Thoracic aorta (tissue), 2 donors: ENCODE measurements at regions not wholly inside any gene's neighbourhood (a gene's known extent, or its start where the extent isn't known, plus 50 kb on each side); places are given as distances from the start of the nearest gene placed in this dataset.
"Not testable (repeated sequence)": the region's sequence is repeated elsewhere in the genome, so short reads cannot be mapped to it uniquely, and the experiment has no call there.

ENCODE experiments used
- ATAC-seq: fragments of 150-250 bp; one replicate; pipeline ENCODE4 v1.8.0; 2017; ENCODE audit warnings: low read depth; ENCODE audit not compliant: insufficient number of reproducible peaks, low FRiP score
- DNase-seq: peaks from one replicate; pipeline ENCODE4 v3.0.0-alpha.2; 2020; ENCODE audit warnings: low spot score
- H3K27ac ChIP-seq, 2 donors: fragments of 200-600 bp; sonication (generic); 1 replicate in 1 of 2; 2 replicates in 1 of 2; pipeline ENCODE4 v1.5.1; 2016; ENCODE audit warnings: mild to moderate bottlenecking in 2 of 2, moderate library complexity in 2 of 2
- H3K27me3 ChIP-seq: fragments of 200-600 bp; sonication (generic); replicated peaks from 2 replicates; pipeline ENCODE4 v1.6.0; 2016; ENCODE audit warnings: mild to moderate bottlenecking; ENCODE audit not compliant: insufficient read depth
- H3K36me3 ChIP-seq: fragments of 200-600 bp; sonication (generic); one replicate; pipeline ENCODE4 v1.5.1; 2016
- H3K4me1 ChIP-seq, 2 donors: fragments of 200-600 bp; sonication (generic); 1 replicate in 1 of 2; 2 replicates in 1 of 2; pipeline versions ENCODE4 v1.5.1 to v1.6.0; 2016; ENCODE audit warnings: low read depth in 2 of 2, mild to moderate bottlenecking in 1 of 2; ENCODE audit not compliant: control insufficient read depth in 1 of 2
- H3K4me3 ChIP-seq: fragments of 200-600 bp; sonication (generic); 2 replicates; pipeline ENCODE4 v1.5.1; 2016; ENCODE audit warnings: mild to moderate bottlenecking
- H3K9me3 ChIP-seq: fragments of 200-600 bp; sonication (generic); 2 replicates; pipeline ENCODE4 v1.5.1; 2016
- CTCF ChIP-seq: fragments of 200-600 bp; sonication (generic); IDR thresholded peaks from one replicate; pipeline ENCODE4 v1.5.1; 2019; ENCODE audit warnings: antibody characterized with exemption

- ATAC-seq: no peak
- H3K27ac ChIP-seq: no peak overlapping the region
These were observed 373.6 kb downstream of the MBD2 start for GRCh38 chr18:53850902-53851301.

GRCh38 chr18:53843763-53844162 is 380.7 kb downstream of the MBD2 start:
- ATAC-seq (no peak), DNase-seq (no peak)
- Histone ChIP-seq H3K9me3 (no peaks in the 10 kb centered on the region), H3K27me3 (no peaks in the 10 kb centered on the region), H3K4me1 (no peaks in the 10 kb centered on the region), H3K4me3 (no peak overlapping the region), H3K36me3 (no peaks in the 10 kb centered on the region), H3K27ac (no peak overlapping the region)
- TF ChIP-seq CTCF: no peak

More at GRCh38 chr18:53850902-53851301, 373.6 kb downstream of the MBD2 start:
- no peaks in the 10 kb centered on the region for H3K4me1 ChIP-seq
- no peaks in the 10 kb centered on the region for H3K36me3 ChIP-seq
- no peak for DNase-seq
- no peaks in the 10 kb centered on the region for H3K9me3 ChIP-seq
- TF ChIP-seq CTCF: no peak
- H3K27me3 ChIP-seq: no peaks in the 10 kb centered on the region
- H3K4me3 ChIP-seq: no peak overlapping the region

GRCh38 chr18:53843113-53843760 is 381.2 kb downstream of the MBD2 start:
- Histone ChIP-seq H3K27ac (no peak overlapping the region), H3K4me1 (no peaks in the 10 kb centered on the region), H3K36me3 (no peaks in the 10 kb centered on the region), H3K9me3 (no peaks in the 10 kb centered on the region), H3K27me3 (no peaks in the 10 kb centered on the region), H3K4me3 (no peak overlapping the region)
- ATAC-seq (no peak), DNase-seq (no peak)
- no peak for TF ChIP-seq CTCF

- peaks cover 4% of the 10 kb centered on the region for H3K9me3 ChIP-seq
- no peak overlapping the region for H3K4me3 ChIP-seq
- TF ChIP-seq CTCF: no peak
- H3K36me3 ChIP-seq: no peaks in the 10 kb centered on the region
- no peak overlapping the region for H3K27ac ChIP-seq
- no peak for ATAC-seq
- no peaks in the 10 kb centered on the region for H3K27me3 ChIP-seq
- no peak for DNase-seq
- H3K4me1 ChIP-seq: no peaks in the 10 kb centered on the region
These were observed 385.7 kb downstream of the MBD2 start for GRCh38 chr18:53838746-53839145.

- H3K9me3 ChIP-seq, H3K27me3 ChIP-seq, H3K4me3 ChIP-seq, ATAC-seq, H3K27ac ChIP-seq, H3K36me3 ChIP-seq, H3K4me1 ChIP-seq, DNase-seq: not testable (repeated sequence)
These were observed 403.3 kb downstream of the MBD2 start for GRCh38 chr18:53821141-53821540.

GRCh38 chr18:53819671-53820070 is 404.8 kb downstream of the MBD2 start:
- Histone ChIP-seq H3K4me1 (no peaks in the 10 kb centered on the region), H3K27me3 (no peaks in the 10 kb centered on the region), H3K9me3 (no peaks in the 10 kb centered on the region), H3K4me3 (no peak overlapping the region), H3K36me3 (no peaks in the 10 kb centered on the region), H3K27ac (no peak overlapping the region)
- no peak for ATAC-seq
- DNase-seq: no peak
- TF ChIP-seq CTCF: no peak
